LNCaP clone FGC (cell line): ENCODE measurements at regions not wholly inside any gene's neighbourhood (a gene's known extent, or its start where the extent isn't known, plus 50 kb on each side); places are given as distances from the start of the nearest gene placed in this dataset.

ENCODE experiments used
- DNase-seq: peaks from one replicate; pipeline ENCODE4 v3.0.0-alpha.2; 2011; ENCODE audit warnings: low read depth
- H3K4me3 ChIP-seq: 2 replicates; pipeline ENCODE4 v1.5.1; 2011; ENCODE audit warnings: mild to moderate bottlenecking, low read depth, low read length, control low read depth
- CTCF ChIP-seq: IDR thresholded peaks from 2 replicates; pipeline ENCODE4 v1.5.1; 2012; ENCODE audit warnings: mild to moderate bottlenecking; ENCODE audit not compliant: control insufficient read depth, insufficient read depth; ENCODE audit errors: extremely low read depth

- no peak for DNase-seq
- no peak for TF ChIP-seq CTCF
- no peak overlapping the region for H3K4me3 ChIP-seq
Measured at GRCh38 chr12:4223273-4223845, 50.2 kb upstream of the CCND2 start.

DNA sequence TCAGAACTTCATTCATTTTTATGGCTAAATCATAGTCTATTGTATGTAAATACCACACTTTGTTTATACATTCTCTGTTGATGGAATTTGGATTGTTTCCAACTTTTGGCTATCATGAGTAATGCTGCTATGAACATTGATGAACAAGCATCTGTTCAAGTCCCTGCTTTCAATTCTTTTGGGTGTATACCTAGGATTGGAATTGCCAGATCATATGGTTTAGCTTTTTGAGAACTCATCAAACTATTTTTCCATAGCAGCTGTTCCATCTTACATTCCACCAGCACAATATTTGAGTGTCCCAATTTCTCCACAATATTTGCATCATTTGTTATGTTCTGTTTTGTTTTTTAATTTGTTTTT lies 52.3 kb upstream of the CCND2 start:
- no peak overlapping the region for H3K4me3 ChIP-seq
- no peak for TF ChIP-seq CTCF
- DNase-seq, result no peak

DNA sequence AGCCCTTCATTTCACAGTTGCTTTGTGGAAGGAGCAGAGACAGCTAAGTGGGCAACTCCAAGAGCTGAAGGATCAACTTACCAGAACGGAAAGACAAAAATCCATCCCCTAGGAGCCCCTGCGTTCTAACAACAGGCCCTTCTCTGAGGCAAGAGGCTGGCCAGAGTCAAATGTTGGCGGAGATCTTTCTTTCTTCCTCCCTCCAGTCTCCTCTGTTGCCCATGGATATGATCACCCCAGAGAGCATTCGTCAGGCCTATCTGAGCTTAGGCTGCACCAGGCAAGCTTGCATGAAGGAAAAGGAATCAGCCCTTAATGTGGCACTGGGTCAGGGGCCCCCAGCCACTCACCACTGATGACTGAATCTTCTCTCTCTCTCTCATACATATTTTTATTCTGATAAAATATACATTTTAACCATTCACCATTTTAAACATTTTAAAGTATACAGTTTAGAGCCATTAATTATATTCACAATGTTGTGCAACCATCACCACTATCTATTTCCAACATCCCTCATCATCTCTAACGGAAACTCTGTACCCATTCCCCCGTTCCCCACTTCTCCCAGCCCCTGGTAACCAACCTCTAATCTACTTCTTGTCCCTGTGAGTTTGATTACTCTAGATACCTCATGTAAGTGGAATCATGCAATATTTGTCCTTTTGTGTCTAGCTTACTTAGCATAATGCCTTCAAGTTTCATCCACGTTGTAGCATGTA lies 52.9 kb upstream of the CCND2 start:
- H3K4me3 ChIP-seq, result no peak overlapping the region
- no peak for TF ChIP-seq CTCF
- no peak for DNase-seq

DNA sequence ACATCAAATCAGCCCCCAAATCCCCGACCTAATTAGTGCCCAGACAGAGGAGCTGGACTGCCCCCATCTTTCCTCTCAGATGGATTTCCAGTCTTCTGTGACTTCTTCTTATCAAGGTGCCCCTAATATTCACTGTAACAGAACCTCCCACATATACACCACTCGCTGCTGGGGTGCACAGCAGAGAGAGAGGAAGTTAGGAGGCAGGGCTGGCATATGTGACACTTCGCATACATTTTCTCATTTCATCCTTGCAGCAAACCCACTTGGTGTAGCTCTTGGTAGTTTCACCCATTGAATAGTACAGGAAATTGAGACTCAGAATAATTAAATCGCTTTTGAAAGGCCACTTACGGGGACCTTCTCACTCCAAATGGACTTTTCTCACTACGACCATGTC lies 56.5 kb upstream of the CCND2 start:
- TF ChIP-seq CTCF, result no peak

DNA sequence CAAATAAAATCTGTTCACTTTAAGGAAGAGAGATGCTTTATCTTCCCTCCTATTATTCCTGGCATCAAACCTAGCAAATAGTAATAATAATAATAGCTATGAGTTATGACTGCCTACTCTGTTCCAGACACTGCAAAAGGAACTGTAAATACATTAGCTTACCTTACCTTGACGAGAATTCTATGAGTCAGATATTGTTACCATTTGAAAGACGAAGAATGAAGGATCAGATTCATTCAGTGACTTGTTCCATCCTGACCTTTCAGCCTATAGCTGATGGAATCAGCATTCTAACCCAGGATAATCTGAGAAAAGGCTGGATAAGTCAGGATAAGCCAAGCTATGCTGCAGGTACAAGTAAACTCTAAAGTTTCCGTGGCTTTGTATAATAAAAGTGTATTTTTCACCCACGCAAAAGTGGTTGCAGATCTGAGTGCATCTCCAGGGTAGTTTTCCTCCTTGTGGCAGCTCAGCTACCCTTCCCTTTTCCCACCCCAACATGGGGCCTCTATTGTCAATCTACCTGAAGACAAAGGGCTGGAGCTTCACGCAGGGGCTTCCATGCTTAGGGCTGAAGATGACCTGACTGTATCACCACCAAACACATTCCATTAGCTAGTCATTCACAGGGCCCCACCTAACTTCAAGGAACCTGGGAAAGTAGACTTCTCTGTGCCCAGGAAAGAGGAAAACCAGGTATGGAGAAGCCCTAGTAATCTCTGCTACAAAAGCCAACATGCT lies 57.2 kb upstream of the CCND2 start:
- no peak overlapping the region for H3K4me3 ChIP-seq
- no peak for TF ChIP-seq CTCF
- no peak for DNase-seq

More for the DNA sequence above, 56.5 kb upstream of the CCND2 start:
- no peak for DNase-seq
- H3K4me3 ChIP-seq, result no peak overlapping the region

DNA sequence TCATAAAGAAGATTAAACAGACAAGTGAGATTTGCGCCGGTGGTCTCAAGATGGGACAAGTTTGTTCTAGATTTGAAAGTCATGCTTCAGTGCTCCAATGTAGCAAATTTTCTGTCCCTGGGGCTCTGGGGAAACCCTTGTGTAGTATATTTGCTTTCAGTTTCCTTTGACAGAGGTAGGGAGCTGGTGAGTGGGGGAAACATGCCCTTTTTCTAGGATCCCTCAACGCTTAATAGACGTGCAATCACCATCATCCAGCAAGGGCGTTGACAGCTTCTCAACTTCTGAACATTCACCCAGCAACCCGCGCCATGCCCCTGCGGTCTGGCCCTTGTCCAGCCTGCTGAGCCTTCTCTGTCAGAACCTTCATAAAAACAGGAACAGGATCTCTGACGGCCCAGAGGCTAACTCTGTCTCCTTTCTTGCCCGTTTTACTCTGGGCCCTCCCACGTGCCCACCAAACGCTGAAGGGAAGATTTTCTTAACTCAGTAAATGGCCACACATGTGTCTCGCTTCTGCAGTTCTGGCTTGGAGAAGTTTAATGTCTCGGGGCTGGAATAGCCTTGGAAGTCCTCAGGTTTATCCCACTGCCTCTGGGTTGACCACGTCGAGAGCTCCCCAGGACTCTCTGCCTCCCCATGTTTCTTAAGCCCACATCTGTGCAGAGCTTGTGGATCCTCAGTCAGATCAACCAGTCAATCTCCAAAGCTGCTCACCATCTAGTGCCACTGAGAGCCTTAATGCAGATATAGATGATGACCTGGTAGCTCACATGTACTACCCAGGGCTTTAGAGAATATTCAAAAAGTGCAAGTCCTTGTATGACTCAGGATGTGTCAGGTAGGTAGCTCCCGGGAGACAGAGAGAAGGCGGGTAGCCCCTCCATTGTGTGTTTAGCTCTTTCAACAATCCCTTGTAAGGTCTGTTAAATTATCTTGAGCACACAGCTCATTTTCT lies 58.1 kb upstream of the CCND2 start:
- H3K4me3 ChIP-seq, result no peak overlapping the region
- DNase-seq, result no peak
- TF ChIP-seq CTCF, result no peak
